H9 (cell line): ENCODE measurements at regions not wholly inside any gene's neighbourhood (a gene's known extent, or its start where the extent isn't known, plus 50 kb on each side); places are given as distances from the start of the nearest gene placed in this dataset.
"Not testable (repeated sequence)": the region's sequence is repeated elsewhere in the genome, so short reads cannot be mapped to it uniquely, and the experiment has no call there.

Experiments used
- DNase-seq: peaks from one replicate; pipeline ENCODE4 v3.0.0-alpha.2; 2017
- H2AFZ ChIP-seq: one replicate; pipeline ENCODE4 v1.6.1; 2013; ENCODE audit warnings: mild to moderate bottlenecking, low read length, control low read depth, moderate library complexity
- H2AK5ac ChIP-seq: 2 replicates; pipeline ENCODE4 v1.6.1; 2013; ENCODE audit warnings: low read length, control low read depth, mixed read lengths; ENCODE audit not compliant: insufficient read length
- H2BK120ac ChIP-seq: one replicate; pipeline ENCODE4 v1.6.1; 2013; ENCODE audit warnings: low read depth, mild to moderate bottlenecking, low read length, control low read depth, inconsistent platforms; ENCODE audit not compliant: poor library complexity, severe bottlenecking
- H2BK12ac ChIP-seq: 2 replicates; pipeline ENCODE4 v1.6.1; 2013; ENCODE audit warnings: low read length, control low read depth, mixed read lengths, low read depth; ENCODE audit not compliant: insufficient read length
- H2BK15ac ChIP-seq: 2 replicates; pipeline ENCODE4 v1.6.1; 2013; ENCODE audit warnings: low read depth, low read length, control low read depth
- H2BK20ac ChIP-seq: one replicate; pipeline ENCODE4 v1.6.1; 2013; ENCODE audit warnings: low read depth, mild to moderate bottlenecking, low read length, control low read depth, inconsistent platforms; ENCODE audit not compliant: poor library complexity, severe bottlenecking
- H2BK5ac ChIP-seq: 2 replicates; pipeline ENCODE4 v1.6.1; 2013; ENCODE audit warnings: low read length, control low read depth, mixed read lengths; ENCODE audit not compliant: insufficient read length
- H3K14ac ChIP-seq: 2 replicates; pipeline ENCODE4 v1.6.1; 2013; ENCODE audit warnings: low read length, control low read depth; ENCODE audit not compliant: insufficient read depth
- H3K18ac ChIP-seq: 2 replicates; pipeline ENCODE4 v1.6.1; 2013; ENCODE audit warnings: low read depth, mild to moderate bottlenecking, mixed read lengths, low read length, control low read depth; ENCODE audit not compliant: insufficient read length
- H3K23ac ChIP-seq: 2 replicates; pipeline ENCODE4 v1.6.1; 2013; ENCODE audit warnings: low read length, control low read depth, mixed read lengths, low read depth; ENCODE audit not compliant: insufficient read length
- H3K23me2 ChIP-seq: 2 replicates; pipeline ENCODE4 v1.6.1; 2013; ENCODE audit warnings: low read depth, mild to moderate bottlenecking, mixed read lengths, low read length, control low read depth; ENCODE audit not compliant: insufficient read length, poor library complexity, severe bottlenecking
- H3K27ac ChIP-seq: 2 replicates; pipeline ENCODE4 v1.5.1; 2013; ENCODE audit warnings: low read length, control low read depth, mixed read lengths, low read depth; ENCODE audit not compliant: insufficient read length
- H3K27me3 ChIP-seq: 2 replicates; pipeline ENCODE4 v1.6.1; 2013; ENCODE audit warnings: low read length, control low read depth, inconsistent platforms; ENCODE audit not compliant: insufficient read depth
- H3K4ac ChIP-seq: 2 replicates; pipeline ENCODE4 v1.6.1; 2013; ENCODE audit warnings: low read depth, mild to moderate bottlenecking, control low read depth, inconsistent platforms, low read length, moderate library complexity
- H3K4me1 ChIP-seq: 2 replicates; pipeline ENCODE4 v1.6.1; 2013; ENCODE audit warnings: low read length, control low read depth, inconsistent platforms; ENCODE audit not compliant: insufficient read depth
- H3K4me2 ChIP-seq: 2 replicates; pipeline ENCODE4 v1.6.1; 2013; ENCODE audit warnings: low read length, control low read depth, mixed read lengths; ENCODE audit not compliant: insufficient read length, insufficient read depth
- H3K56ac ChIP-seq: 2 replicates; pipeline ENCODE4 v1.6.1; 2013; ENCODE audit warnings: low read depth, mild to moderate bottlenecking, mixed read lengths, low read length, control low read depth; ENCODE audit not compliant: insufficient read length
- H3K79me1 ChIP-seq: 2 replicates; pipeline ENCODE4 v1.6.1; 2013; ENCODE audit warnings: low read depth, mild to moderate bottlenecking, moderate library complexity, low read length, control low read depth, inconsistent platforms; ENCODE audit not compliant: insufficient read depth, poor library complexity, severe bottlenecking
- H3K79me2 ChIP-seq: 2 replicates; pipeline ENCODE4 v1.6.1; 2013; ENCODE audit warnings: low read length, control low read depth, inconsistent platforms; ENCODE audit not compliant: insufficient read depth
- H3K9ac ChIP-seq: 2 replicates; pipeline ENCODE4 v1.6.1; 2013; ENCODE audit warnings: low read length, control low read depth, mixed read lengths; ENCODE audit not compliant: insufficient read length; ENCODE audit errors: extremely low read depth
- H3K9me3 ChIP-seq: one replicate; pipeline ENCODE4 v1.6.1; 2013; ENCODE audit warnings: low read depth, low read length, inconsistent platforms; ENCODE audit not compliant: control insufficient read depth
- H3T11ph ChIP-seq: one replicate; pipeline ENCODE4 v1.6.1; 2013; ENCODE audit warnings: mild to moderate bottlenecking, low read length, control low read depth, inconsistent platforms
- H4K20me1 ChIP-seq: one replicate; pipeline ENCODE4 v1.6.1; 2013; ENCODE audit not compliant: control insufficient read depth, insufficient read length, insufficient read depth
- H4K5ac ChIP-seq: 2 replicates; pipeline ENCODE4 v1.6.1; 2013; ENCODE audit warnings: low read depth, mild to moderate bottlenecking, mixed read lengths, low read length, control low read depth; ENCODE audit not compliant: insufficient read length
- H4K8ac ChIP-seq: replicated peaks from 2 replicates; pipeline ENCODE4 v1.6.1; 2013; ENCODE audit warnings: low read length, control low read depth, mixed read lengths, low read depth; ENCODE audit not compliant: insufficient read length
- H4K91ac ChIP-seq: 2 replicates; pipeline ENCODE4 v1.6.1; 2013; ENCODE audit warnings: low read depth, mild to moderate bottlenecking, moderate library complexity, mixed read lengths, low read length, control low read depth; ENCODE audit not compliant: insufficient read length
- H3K27ac Mint-ChIP-seq, 3 experiments: 2 replicates in 2 of 3; 3 replicates in 1 of 3; pipeline ENCODE4 v1.8.0; 2020 to 2021; ENCODE audit warnings: mixed read lengths in 3 of 3, mild to moderate bottlenecking in 1 of 3, moderate library complexity in 1 of 3
- H3K27me3 Mint-ChIP-seq: 2 replicates; pipeline ENCODE4 v1.8.0; 2021; ENCODE audit warnings: low read depth, mild to moderate bottlenecking, moderate library complexity, mixed read lengths
- H3K36me3 Mint-ChIP-seq, 3 experiments: 2 replicates in 2 of 3; 3 replicates in 1 of 3; pipeline ENCODE4 v1.8.0; 2020 to 2021; ENCODE audit warnings: low read depth in 3 of 3, mixed read lengths in 3 of 3; ENCODE audit not compliant: insufficient read depth in 1 of 3
- H3K4me1 Mint-ChIP-seq, 2 experiments: 2 replicates each; pipeline ENCODE4 v1.8.0; 2020; ENCODE audit warnings: mixed read lengths in 2 of 2
- H3K4me3 Mint-ChIP-seq, 2 experiments: 2 replicates in 1 of 2; 3 replicates in 1 of 2; pipeline ENCODE4 v1.8.0; 2020 to 2021; ENCODE audit warnings: mild to moderate bottlenecking in 2 of 2, mixed read lengths in 2 of 2, moderate library complexity in 1 of 2
- H3K9me3 Mint-ChIP-seq, 2 experiments: 2 replicates in 1 of 2; 3 replicates in 1 of 2; pipeline ENCODE4 v1.8.0; 2020; ENCODE audit warnings: mild to moderate bottlenecking in 2 of 2, mixed read lengths in 2 of 2, moderate library complexity in 1 of 2
- WGBS: extraction: QIAGEN DNeasy Blood & Tissue Kit; methylation state at CpG from one replicate; pipeline ENCODE4 v1.1.7; 2013; ENCODE audit warnings: missing lambda C conversion rate, low lambda C conversion rate, mixed read lengths; ENCODE audit not compliant: insufficient read length; ENCODE audit errors: extremely low coverage; 5-methylcytosine and 5-hydroxymethylcytosine counted together

DNA sequence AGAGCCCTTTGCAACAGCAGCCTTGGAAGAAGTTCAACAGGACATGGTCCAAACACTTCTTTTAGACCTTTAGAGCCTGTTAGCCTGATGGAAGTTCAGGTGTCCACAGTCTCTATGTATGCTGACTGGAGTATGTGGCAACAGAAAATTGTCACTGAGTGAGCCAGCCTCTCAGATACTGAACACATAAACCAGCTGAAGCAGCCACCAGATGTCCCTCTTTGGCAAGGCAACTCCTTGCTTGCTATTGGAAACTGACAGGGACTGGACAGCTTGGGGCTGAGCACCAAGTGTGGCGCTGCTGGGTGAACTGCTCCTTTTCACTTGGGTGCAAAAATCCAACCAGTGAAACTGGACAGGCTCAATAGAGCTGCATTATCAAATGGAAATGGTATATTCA is 1344.9 kb downstream of the RPIA start:
- not testable (repeated sequence) for H3K4me2 ChIP-seq, H3K27me3 ChIP-seq, H4K20me1 ChIP-seq, H3K14ac ChIP-seq, H3K23ac ChIP-seq, H3K9me3 ChIP-seq, H2BK15ac ChIP-seq, H3K27me3 Mint-ChIP-seq, H3K79me2 ChIP-seq, H3T11ph ChIP-seq, H3K27ac Mint-ChIP-seq, H3K27ac ChIP-seq, H3K9ac ChIP-seq, H3K4me1 ChIP-seq, H4K8ac ChIP-seq, H2BK5ac ChIP-seq, H2AK5ac ChIP-seq, H3K36me3 Mint-ChIP-seq, H3K4me3 Mint-ChIP-seq, H3K4me1 Mint-ChIP-seq, H2BK20ac ChIP-seq, H4K5ac ChIP-seq, H3K56ac ChIP-seq, H2BK12ac ChIP-seq, H4K91ac ChIP-seq, DNase-seq, H2BK120ac ChIP-seq, H2AFZ ChIP-seq, H3K79me1 ChIP-seq, H3K18ac ChIP-seq, H3K4ac ChIP-seq, H3K23me2 ChIP-seq
- peaks cover 40 to 50% of the 10 kb centered on the region in 2 experiments for H3K9me3 Mint-ChIP-seq
- no CpG with 5 or more reads among the region's 1 CpG for WGBS

DNA sequence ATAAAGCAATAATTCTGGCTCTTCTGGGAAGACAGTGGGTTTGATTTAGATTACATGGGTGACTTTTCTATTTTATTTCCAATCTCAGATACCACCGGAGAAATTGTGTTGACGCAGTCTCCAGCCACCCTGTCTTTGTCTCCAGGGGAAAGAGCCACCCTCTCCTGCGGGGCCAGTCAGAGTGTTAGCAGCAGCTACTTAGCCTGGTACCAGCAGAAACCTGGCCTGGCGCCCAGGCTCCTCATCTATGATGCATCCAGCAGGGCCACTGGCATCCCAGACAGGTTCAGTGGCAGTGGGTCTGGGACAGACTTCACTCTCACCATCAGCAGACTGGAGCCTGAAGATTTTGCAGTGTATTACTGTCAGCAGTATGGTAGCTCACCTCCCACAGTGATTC is 1347.6 kb downstream of the RPIA start:
- not testable (repeated sequence) for H3K14ac ChIP-seq, DNase-seq, H4K5ac ChIP-seq, H3K56ac ChIP-seq, H3K4me1 ChIP-seq, H3K27ac ChIP-seq, H2BK5ac ChIP-seq, H3T11ph ChIP-seq, H2AK5ac ChIP-seq, H3K79me1 ChIP-seq, H3K4me1 Mint-ChIP-seq, H2AFZ ChIP-seq, H3K18ac ChIP-seq, H3K36me3 Mint-ChIP-seq, H3K4ac ChIP-seq, H3K9me3 ChIP-seq, H2BK20ac ChIP-seq, H3K4me2 ChIP-seq, H2BK12ac ChIP-seq, H3K27me3 Mint-ChIP-seq, H4K8ac ChIP-seq, H3K79me2 ChIP-seq, H4K91ac ChIP-seq, H2BK15ac ChIP-seq, H3K27ac Mint-ChIP-seq, H3K27me3 ChIP-seq, H3K23ac ChIP-seq, H3K23me2 ChIP-seq, H3K4me3 Mint-ChIP-seq, H4K20me1 ChIP-seq, H2BK120ac ChIP-seq, H3K9ac ChIP-seq
- peaks cover 31 to 45% of the 10 kb centered on the region in 2 experiments for H3K9me3 Mint-ChIP-seq
- no CpG with 5 or more reads among the region's 4 CpGs for WGBS
